ENCODE measurements at regions not wholly inside any gene's neighbourhood (a gene's known extent, or its start where the extent isn't known, plus 50 kb on each side); places are given as distances from the start of the nearest gene placed in this dataset.
"Not testable (repeated sequence)": the region's sequence is repeated elsewhere in the genome, so short reads cannot be mapped to it uniquely, and the experiment has no call there.

DNA sequence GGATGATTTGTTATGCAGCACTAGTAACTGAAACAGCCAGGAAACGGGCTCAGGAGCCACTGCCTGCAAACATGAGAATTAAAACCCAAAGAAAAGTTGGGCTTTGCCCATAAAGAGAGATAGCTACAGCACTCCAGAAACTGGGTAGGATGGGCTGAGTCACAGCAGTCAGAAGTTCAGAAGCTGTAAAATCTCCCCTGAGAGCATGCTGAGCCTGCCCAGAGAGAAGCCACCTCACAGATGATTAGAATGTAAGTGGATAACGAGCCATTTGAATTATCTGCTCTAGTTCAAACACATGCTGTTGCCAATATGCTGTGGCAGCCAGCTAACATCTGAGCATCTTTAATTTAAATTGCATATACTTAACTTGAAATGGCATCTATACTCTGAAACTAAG, 388.1 kb upstream of the ACVR2A start:
- intact Hi-C loops (cut with DNase I), result no loop called here
- DNase-seq, result peak in 9 of 42 donors; percentile 5 to 51 (median 18)

DNA sequence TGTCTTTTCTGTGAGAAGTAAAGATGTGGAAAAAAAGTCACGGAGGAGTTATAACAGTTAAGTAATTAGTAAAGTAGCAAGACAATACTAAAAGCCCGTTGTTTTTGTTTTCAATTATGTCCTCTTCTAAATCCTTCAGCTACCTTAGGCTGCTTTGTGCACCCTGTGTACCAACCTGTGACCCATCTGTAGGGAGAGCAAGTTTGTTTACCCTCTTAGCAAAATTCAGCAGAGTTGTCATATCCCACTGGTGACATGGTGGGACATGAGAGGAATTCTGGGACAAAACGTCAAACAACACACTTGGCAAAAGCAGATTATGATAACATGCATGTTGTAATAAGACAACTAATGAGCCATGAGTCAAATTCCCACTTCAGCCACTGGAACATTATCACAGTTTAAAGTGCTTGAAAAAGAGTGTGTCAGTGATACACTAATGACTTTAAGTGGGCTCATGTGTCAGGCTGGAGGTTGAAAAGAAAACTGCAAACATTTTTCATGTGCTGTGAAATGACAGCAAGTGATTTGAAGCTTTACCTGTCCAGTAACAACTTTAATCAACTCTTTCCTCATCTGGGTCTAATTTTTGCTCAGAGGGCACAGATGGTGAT, 392.8 kb upstream of the ACVR2A start:
- DNase-seq, result no peak
- intact Hi-C loops (cut with DNase I), result no loop called here

- intact Hi-C loops (cut with DNase I), result no loop called here
- peak in 1 of 42 donors; percentile 5 for DNase-seq
Measured at GRCh38 chr2:147450661-147451510, 393.9 kb upstream of the ACVR2A start.

- DNase-seq, result peak in 26 of 42 donors; percentile 3 to 66 (median 20)
- intact Hi-C loops (cut with DNase I), result no loop called here
Measured at GRCh38 chr2:147449323-147449991, 395.4 kb upstream of the ACVR2A start.

DNA sequence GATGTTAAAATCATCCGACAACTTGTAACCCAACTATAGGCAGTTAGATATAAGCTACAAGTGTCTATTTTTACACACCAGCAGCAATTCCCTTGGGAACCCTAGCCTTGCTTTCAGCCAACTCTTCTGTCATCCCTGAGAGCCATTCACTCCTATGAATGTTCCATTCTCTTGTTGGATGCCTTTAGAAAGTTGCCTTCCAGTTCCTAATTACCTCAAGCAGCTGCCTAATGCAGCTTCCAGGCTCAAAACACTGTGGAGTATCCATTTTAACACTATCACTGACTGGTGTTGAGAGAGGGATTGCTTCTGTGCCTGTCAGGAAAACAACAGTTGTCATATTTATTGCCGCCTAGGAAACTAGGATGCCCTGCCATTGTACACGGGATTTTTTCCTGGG, 402.0 kb upstream of the ACVR2A start:
- intact Hi-C loops (cut with DNase I), result no loop called here
- no peak for DNase-seq

- no peak for DNase-seq
- intact Hi-C loops (cut with DNase I), result no loop called here
Measured at GRCh38 chr2:147441182-147441581, 403.6 kb upstream of the ACVR2A start.

DNA sequence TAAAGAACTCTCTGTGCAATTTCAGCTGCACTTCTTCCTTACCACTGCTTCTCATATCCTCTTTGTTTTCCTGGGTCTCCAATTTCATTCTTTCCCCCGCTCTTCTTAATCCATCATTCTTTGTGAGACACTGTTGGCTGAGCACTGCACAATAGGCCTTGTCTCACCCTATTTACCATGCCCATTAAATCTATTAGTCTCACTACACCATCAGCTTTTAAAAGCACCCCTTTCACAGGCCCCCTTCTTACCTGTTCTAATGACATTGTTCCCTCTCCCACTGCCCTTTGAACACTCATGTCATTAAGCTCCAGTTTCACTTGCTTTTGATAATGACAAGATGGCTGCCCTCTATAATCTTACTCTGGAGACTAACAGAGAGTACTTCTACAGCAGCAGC, 404.1 kb upstream of the ACVR2A start:
- no peak for DNase-seq
- intact Hi-C loops (cut with DNase I), result no loop called here

GRCh38 chr2:147439986-147440385, 404.8 kb upstream of the ACVR2A start:
- intact Hi-C loops (cut with DNase I), result no loop called here
- DNase-seq, result no peak

GRCh38 chr2:147438882-147439281, 405.9 kb upstream of the ACVR2A start:
- intact Hi-C loops (cut with DNase I), result no loop called here

GRCh38 chr2:147433822-147434221, 411.0 kb upstream of the ACVR2A start:
- intact Hi-C loops (cut with DNase I), result no loop called here
- DNase-seq, result no peak

More at GRCh38 chr2:147438882-147439281, 405.9 kb upstream of the ACVR2A start:
- DNase-seq, result no peak

DNA sequence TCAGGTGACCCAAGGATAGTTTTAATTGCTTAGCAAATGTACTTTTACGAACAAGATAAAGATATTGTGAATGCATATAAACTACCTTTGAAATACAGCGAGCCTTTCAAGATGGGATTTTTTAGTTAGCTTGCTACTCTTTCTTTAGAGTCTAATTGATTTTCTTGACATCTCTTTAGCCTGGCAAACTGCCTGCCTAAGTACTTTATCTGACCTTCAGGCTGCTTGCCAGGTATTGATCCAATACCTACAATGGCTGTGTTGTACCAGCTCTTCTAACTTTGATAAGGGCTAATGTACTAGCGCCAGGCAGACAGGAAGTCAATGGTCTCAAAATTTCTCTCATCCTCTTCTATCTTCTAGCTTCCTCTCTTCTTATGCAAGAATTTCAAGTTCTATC, 414.4 kb upstream of the ACVR2A start:
- intact Hi-C loops (cut with DNase I), result no loop called here
- no peak for DNase-seq

GRCh38 chr2:147428120-147428747, 416.6 kb upstream of the ACVR2A start:
- no peak for DNase-seq
- intact Hi-C loops (cut with DNase I), result no loop called here

GRCh38 chr2:147425437-147426029, 419.3 kb upstream of the ACVR2A start:
- DNase-seq, result no peak
- intact Hi-C loops (cut with DNase I), result no loop called here

- no peak for DNase-seq
- intact Hi-C loops (cut with DNase I), result no loop called here
Measured at GRCh38 chr2:147424766-147425165, 420.1 kb upstream of the ACVR2A start.

DNA sequence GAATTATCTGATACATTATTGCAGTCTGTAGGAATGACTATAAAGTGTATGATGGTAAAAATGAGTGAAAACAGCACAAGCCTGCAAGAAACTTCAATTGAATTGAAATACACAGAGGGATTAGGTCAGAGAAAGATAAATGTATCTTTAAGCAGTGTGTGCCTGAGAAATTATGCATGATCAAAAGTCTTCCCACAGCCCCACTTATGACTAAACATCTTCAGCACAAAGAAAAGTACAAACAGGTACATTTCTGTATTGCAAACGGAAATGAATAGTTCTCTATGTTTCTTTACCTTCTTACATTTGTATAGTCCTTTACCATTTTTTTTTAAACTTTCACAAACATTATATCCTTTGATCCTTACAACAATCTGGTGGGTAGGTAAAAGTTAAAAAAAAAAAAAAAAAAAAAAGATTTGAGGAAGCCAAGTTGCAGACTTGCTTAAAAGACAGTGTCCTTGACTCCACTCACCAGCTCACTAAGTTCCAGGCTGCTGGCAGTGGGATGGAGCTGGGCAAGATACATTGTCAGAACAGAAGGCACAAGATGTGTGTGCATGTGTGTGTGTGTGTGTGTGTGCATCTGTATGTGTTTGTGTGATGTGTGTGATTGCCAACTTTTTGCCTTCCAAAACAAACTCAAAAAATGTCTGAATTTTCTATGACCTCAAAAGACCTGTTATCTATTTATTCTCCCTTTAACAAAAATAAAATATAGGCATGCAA, 423.7 kb upstream of the ACVR2A start:
- intact Hi-C loops (cut with DNase I), result no loop called here
- no peak for DNase-seq

DNA sequence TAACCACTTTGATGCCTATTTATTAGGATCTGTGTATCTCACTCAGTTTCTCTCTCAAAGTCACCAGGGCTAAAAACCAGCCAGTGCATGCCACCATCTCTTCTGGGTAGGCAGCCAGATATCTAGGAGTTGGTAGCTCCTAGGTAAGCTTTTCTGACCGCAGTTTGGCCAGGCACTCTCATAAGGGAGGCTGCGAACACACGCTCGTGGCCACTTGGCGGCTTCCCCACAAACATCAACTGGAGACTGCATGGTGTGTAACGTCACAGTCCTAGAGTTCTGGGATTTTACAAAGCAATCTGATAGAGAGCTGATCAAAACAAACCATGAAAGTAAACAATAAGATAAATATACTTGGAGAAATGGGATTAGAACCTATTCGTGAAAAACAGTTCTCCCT, 424.3 kb upstream of the ACVR2A start:
- no peak for DNase-seq
- intact Hi-C loops (cut with DNase I), result no loop called here

GRCh38 chr2:147416099-147416498, 428.7 kb upstream of the ACVR2A start:
- intact Hi-C loops (cut with DNase I), result no loop called here
- no peak for DNase-seq

DNA sequence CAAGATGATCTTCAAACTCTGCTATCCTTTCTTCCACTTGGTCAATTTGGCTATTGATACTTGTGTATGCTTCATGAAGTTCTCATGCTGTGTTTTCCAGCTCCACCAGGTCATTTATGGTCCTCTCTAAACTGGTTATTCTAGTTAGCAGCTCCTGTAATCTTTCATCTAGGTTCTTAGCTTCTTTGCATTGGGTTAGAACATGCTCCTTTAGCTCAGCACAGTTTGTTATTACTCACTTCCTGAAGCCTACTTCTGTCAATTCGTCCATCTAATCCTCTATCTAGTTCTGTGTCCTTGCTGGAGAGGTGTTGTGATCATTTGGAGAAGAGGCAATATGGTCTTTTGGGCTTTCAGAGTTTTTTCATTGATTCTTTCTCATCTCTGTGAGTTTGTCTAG, 430.2 kb upstream of the ACVR2A start:
- intact Hi-C loops (cut with DNase I); DNase-seq: not testable (repeated sequence)

- no peak for DNase-seq
- intact Hi-C loops (cut with DNase I), result no loop called here
Measured at GRCh38 chr2:147408357-147408756, 436.5 kb upstream of the ACVR2A start.

Measured in head of caudate nucleus (tissue), 42 donors.